ENCODE measurements at regions not wholly inside any gene's neighbourhood (a gene's known extent, or its start where the extent isn't known, plus 50 kb on each side); places are given as distances from the start of the nearest gene placed in this dataset.

DNA sequence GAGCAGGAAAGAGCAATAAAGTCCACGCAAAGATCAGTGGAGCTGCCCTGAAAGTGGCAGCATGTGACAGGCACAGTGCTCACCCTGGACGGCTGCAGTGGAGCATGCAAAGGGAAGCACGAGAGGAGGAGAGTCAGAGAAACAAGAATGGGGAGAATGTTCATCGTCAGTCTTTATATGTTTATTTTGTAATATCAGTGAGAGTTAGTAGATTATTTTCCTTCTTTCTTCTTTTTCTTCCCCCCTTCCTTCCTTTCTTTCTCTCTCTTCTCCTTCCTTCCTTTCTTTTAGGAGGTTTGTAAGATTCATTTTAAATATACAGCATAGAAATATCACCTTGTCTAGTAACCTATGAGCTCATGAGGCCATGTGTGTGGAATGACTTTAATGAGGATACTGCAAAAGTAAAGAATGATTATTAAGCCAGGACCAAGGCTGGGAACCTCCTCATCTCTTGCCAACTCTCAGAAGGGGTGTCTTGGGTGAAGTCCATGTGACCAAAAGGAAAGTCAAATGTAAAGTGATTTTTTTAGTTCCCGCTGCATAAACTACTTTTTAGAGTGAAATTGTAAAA is 321.1 kb downstream of the AASDHPPT start:
- Histone ChIP-seq H3K4me3 (ENCODE audit: low read length) (peak overlapping the region; percentile 41; the same call in 1 of the 2 replicates), H3K79me2 (ENCODE audit: low read length) (no peaks in the 10 kb centered on the region), H3K36me3 (ENCODE audit: low read depth, low read length) (peaks cover 11% of the 10 kb centered on the region; the same call in 1 of the 2 replicates), H3K27me3 (ENCODE audit: low read length) (no peaks in the 10 kb centered on the region), H3K4me2 (ENCODE audit: low read length) (peak overlapping the region; percentile 78), H3K9me2 (replicated peaks; ENCODE audit: low read length) (no peaks in the 10 kb centered on the region), H4K20me1 (ENCODE audit: low read length) (no peaks in the 10 kb centered on the region), H3F3A (ENCODE audit: low read length, unreplicated experiment) (peaks cover 16% of the 10 kb centered on the region), H3K4me1 (ENCODE audit: insufficient read depth, low read length) (peaks cover 41% of the 10 kb centered on the region), H3K9ac (ENCODE audit: low read length) (peak overlapping the region; percentile 65), H3K27ac (ENCODE audit: low read length) (peak overlapping the region; percentile 93), H2AFZ (ENCODE audit: low read length) (peak overlapping the region; percentile 41), H3K9me3 (ENCODE audit: low read length) (peaks cover 16% of the 10 kb centered on the region)
- ATAC-seq (peak; percentile 65), DNase-seq (peak; percentile 69)
- intact Hi-C loops (cut with micrococcal nuclease): loop anchor here (1.0 to 10.0 kb wide), 9 partner anchors 7 to 606 kb away; no protein-coding TSS in a partner anchor
- no TSS peak for BruUV-seq (replicated peaks)
- ChIA-PET CTCF (interaction anchor here (0.5 to 1.2 kb wide), 5 partner anchors 59 to 308 kb away, joined by 3 to 7 read pairs (median 3); no protein-coding TSS in a partner anchor), POLR2A (ENCODE audit: unreplicated experiment) (interaction anchor here (0.5 to 1.4 kb wide), 4 partner anchors 48 to 475 kb away, joined by 3 to 8 read pairs (median 7); no protein-coding TSS in a partner anchor)
- TF ChIP-seq, protein P1, sequence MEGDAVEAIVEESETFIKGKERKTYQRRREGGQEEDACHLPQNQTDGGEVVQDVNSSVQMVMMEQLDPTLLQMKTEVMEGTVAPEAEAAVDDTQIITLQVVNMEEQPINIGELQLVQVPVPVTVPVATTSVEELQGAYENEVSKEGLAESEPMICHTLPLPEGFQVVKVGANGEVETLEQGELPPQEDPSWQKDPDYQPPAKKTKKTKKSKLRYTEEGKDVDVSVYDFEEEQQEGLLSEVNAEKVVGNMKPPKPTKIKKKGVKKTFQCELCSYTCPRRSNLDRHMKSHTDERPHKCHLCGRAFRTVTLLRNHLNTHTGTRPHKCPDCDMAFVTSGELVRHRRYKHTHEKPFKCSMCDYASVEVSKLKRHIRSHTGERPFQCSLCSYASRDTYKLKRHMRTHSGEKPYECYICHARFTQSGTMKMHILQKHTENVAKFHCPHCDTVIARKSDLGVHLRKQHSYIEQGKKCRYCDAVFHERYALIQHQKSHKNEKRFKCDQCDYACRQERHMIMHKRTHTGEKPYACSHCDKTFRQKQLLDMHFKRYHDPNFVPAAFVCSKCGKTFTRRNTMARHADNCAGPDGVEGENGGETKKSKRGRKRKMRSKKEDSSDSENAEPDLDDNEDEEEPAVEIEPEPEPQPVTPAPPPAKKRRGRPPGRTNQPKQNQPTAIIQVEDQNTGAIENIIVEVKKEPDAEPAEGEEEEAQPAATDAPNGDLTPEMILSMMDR (conservative IDR thresholded peaks at IDR 0.05; ENCODE audit: low read depth, low read length): no peak
- TF ChIP-seq EZH2 (IDR thresholded peaks at IDR 0.05; ENCODE audit: low read length, unreplicated experiment) (no peak), EZH2phosphoT487 (IDR thresholded peaks at IDR 0.05; ENCODE audit: borderline replicate concordance, low read length) (no peak)

DNA sequence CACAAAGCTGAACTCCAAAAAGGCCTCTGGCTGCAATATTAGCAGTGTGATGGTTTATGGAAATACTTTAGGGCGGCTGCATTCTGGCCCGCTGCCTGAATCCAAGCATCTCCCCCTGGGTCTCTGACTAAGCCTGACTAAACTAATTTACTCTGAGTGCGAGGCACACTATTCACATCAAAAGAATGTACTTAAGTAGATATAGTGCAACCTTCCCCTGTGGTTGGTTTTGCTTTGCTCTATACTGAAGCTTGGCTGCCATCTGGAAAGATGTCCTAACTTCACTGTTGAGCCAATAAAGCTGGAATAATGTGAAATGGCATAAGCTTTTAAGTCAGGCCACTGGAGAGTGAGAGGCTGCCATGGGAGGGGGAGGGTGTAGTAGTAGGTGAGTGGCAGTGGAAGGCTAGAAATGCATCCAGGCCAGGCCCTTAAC is 321.6 kb downstream of the AASDHPPT start:
- H3K4me2 ChIP-seq (ENCODE audit: low read length): peak overlapping the region; percentile 78
- peaks cover 41% of the 10 kb centered on the region for H3K4me1 ChIP-seq (ENCODE audit: insufficient read depth, low read length)
- H3K4me3 ChIP-seq (ENCODE audit: low read length): peak overlapping the region; percentile 41; the same call in 1 of the 2 replicates
- no peaks in the 10 kb centered on the region for H4K20me1 ChIP-seq (ENCODE audit: low read length)
- H3F3A ChIP-seq (ENCODE audit: low read length, unreplicated experiment): peaks cover 16% of the 10 kb centered on the region
- BruUV-seq (replicated peaks): no TSS peak
- ATAC-seq (peak; percentile 95), DNase-seq (peak; percentile 99)
- no peaks in the 10 kb centered on the region for H3K79me2 ChIP-seq (ENCODE audit: low read length)
- peak overlapping the region; percentile 41; the same call in 1 of the 2 replicates for H2AFZ ChIP-seq (ENCODE audit: low read length)
- H3K27me3 ChIP-seq (ENCODE audit: low read length): no peaks in the 10 kb centered on the region
- ChIA-PET POLR2A (ENCODE audit: unreplicated experiment) (interaction anchor here (0.5 to 1.4 kb wide), 5 partner anchors 25 to 475 kb away, joined by 3 to 28 read pairs (median 8); no protein-coding TSS in a partner anchor), CTCF (interaction anchor here (0.5 to 1.2 kb wide), 4 partner anchors 59 to 307 kb away, joined by 3 to 7 read pairs (median 4); no protein-coding TSS in a partner anchor)
- peak overlapping the region; percentile 93 for H3K27ac ChIP-seq (ENCODE audit: low read length)
- intact Hi-C loops (cut with micrococcal nuclease): loop anchor here (1.0 to 10.0 kb wide), 8 partner anchors 8 to 606 kb away; no protein-coding TSS in a partner anchor
- H3K9ac ChIP-seq (ENCODE audit: low read length): peak overlapping the region; percentile 65
- H3K36me3 ChIP-seq (ENCODE audit: low read depth, low read length): peaks cover 11% of the 10 kb centered on the region; the same call in 1 of the 2 replicates
- H3K9me3 ChIP-seq (ENCODE audit: low read length): peaks cover 16% of the 10 kb centered on the region
- no peaks in the 10 kb centered on the region for H3K9me2 ChIP-seq (replicated peaks; ENCODE audit: low read length)
- TF ChIP-seq EZH2 (IDR thresholded peaks at IDR 0.05; ENCODE audit: low read length, unreplicated experiment) (no peak), EZH2phosphoT487 (IDR thresholded peaks at IDR 0.05; ENCODE audit: borderline replicate concordance, low read length) (no peak)
- TF ChIP-seq, protein P1 (conservative IDR thresholded peaks at IDR 0.05; ENCODE audit: low read depth, low read length): no peak

Measured in PC-3 (cell line).